ENCODE measurements at regions not wholly inside any gene's neighbourhood (a gene's known extent, or its start where the extent isn't known, plus 50 kb on each side); places are given as distances from the start of the nearest gene placed in this dataset.

DNA sequence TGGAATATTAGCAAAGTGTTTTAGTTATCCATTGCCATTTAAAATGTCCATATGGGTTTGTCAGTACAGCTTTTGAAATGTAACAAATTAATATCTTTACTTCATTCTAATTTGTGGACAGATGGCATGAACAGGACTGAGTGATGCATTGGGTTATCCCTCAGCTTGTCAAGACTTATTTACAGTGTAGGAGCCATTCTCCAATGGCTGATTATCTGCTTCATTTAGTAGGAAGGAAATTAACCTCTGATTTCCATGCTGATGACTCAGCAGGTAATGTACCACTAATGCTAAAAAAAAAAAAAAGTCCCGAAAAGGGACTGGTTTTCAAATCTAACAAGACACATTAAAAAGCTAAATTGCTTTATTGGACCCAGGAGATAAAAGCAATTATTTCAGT lies 1149.0 kb upstream of the USP15 start:
- in situ Hi-C loops (cut with MboI; ENCODE audit: low pct_unique_long_range_greater_than_20kb, low sequenced_read_pairs, unreplicated experiment): no loop called here
- no peak for DNase-seq (ENCODE audit: low spot score)
- TF ChIP-seq, protein P1, sequence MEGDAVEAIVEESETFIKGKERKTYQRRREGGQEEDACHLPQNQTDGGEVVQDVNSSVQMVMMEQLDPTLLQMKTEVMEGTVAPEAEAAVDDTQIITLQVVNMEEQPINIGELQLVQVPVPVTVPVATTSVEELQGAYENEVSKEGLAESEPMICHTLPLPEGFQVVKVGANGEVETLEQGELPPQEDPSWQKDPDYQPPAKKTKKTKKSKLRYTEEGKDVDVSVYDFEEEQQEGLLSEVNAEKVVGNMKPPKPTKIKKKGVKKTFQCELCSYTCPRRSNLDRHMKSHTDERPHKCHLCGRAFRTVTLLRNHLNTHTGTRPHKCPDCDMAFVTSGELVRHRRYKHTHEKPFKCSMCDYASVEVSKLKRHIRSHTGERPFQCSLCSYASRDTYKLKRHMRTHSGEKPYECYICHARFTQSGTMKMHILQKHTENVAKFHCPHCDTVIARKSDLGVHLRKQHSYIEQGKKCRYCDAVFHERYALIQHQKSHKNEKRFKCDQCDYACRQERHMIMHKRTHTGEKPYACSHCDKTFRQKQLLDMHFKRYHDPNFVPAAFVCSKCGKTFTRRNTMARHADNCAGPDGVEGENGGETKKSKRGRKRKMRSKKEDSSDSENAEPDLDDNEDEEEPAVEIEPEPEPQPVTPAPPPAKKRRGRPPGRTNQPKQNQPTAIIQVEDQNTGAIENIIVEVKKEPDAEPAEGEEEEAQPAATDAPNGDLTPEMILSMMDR (IDR thresholded peaks at IDR 0.05; ENCODE audit: extremely low read depth, insufficient read depth, missing control alignments): no peak

DNA sequence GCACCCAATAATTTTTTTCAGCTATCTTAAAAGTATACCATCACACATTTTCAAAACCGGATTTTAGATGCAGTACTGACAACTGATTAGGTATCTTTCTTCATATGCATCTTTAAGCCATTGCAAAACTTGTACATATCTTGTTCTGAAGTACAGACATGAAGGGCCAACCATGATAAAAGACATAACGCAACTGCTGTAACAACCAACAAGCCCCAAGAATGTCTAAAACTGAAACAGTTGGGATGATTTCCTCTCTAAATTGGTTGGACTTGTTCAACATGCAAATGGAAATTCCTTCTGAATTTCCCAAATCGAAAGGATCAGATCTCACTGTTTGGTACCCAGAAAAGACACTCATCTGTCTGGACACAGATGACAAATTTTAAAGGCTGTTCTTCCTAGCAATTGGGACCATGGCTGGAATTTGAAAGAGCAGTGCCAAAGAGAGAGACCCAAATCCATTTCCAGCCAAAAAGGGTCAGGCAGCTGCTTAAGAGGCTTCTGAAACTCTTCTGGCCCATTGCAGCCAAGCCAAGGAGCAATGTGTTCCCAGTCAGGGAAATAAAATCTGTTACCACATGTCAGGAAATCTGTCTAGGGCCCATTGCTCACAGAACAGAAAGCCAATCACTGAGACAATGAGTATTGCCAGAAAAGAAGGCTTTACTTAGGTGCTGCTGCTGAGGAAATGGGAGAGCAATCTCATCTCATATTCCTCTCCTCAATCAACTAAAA lies 1122.4 kb upstream of the USP15 start:
- DNase-seq (ENCODE audit: low spot score): no peak
- in situ Hi-C loops (cut with MboI; ENCODE audit: low pct_unique_long_range_greater_than_20kb, low sequenced_read_pairs, unreplicated experiment): no loop called here
- TF ChIP-seq, protein P1 (IDR thresholded peaks at IDR 0.05; ENCODE audit: extremely low read depth, insufficient read depth, missing control alignments): no peak

DNA sequence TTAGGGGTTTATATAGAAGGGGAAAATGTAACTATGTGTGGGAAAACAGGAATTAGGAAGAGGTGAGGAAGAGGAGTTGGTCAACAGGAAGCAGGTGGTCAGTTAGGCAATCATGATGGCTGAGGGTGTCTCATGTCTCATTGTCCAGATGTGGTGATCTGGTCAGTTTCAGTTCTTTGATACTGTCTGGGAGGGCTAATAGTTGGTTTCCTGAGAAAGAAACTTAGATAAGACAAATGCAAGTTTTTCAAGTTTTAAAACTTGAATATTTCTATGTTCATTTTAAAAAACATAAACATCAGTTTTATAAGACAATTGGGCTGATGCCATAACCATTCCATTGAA lies 1121.8 kb upstream of the USP15 start:
- in situ Hi-C loops (cut with MboI; ENCODE audit: low pct_unique_long_range_greater_than_20kb, low sequenced_read_pairs, unreplicated experiment): no loop called here
- DNase-seq (ENCODE audit: low spot score): no peak
- TF ChIP-seq, protein P1 (IDR thresholded peaks at IDR 0.05; ENCODE audit: extremely low read depth, insufficient read depth, missing control alignments): no peak

DNA sequence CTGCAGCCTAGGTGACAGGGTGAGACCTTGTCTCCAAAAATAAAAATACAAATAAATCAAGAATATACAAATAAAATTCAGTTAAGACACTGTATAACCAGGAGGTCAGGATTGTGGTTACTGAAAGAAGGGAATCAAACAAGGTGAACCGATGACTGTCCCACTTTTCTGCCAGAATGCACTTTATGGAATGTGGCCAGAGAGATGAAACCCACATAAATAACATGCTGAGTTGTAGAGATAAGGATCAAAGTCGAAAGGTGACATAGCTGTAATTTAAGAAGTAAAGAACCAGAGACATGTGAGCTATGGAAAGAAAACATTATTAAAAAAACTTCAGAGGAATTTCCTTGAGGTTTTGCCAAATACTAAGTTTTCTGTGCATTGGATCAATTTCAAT lies 1098.2 kb upstream of the USP15 start:
- DNase-seq (ENCODE audit: low spot score): no peak
- in situ Hi-C loops (cut with MboI; ENCODE audit: low pct_unique_long_range_greater_than_20kb, low sequenced_read_pairs, unreplicated experiment): no loop called here
- TF ChIP-seq, protein P1 (IDR thresholded peaks at IDR 0.05; ENCODE audit: extremely low read depth, insufficient read depth, missing control alignments): no peak

DNA sequence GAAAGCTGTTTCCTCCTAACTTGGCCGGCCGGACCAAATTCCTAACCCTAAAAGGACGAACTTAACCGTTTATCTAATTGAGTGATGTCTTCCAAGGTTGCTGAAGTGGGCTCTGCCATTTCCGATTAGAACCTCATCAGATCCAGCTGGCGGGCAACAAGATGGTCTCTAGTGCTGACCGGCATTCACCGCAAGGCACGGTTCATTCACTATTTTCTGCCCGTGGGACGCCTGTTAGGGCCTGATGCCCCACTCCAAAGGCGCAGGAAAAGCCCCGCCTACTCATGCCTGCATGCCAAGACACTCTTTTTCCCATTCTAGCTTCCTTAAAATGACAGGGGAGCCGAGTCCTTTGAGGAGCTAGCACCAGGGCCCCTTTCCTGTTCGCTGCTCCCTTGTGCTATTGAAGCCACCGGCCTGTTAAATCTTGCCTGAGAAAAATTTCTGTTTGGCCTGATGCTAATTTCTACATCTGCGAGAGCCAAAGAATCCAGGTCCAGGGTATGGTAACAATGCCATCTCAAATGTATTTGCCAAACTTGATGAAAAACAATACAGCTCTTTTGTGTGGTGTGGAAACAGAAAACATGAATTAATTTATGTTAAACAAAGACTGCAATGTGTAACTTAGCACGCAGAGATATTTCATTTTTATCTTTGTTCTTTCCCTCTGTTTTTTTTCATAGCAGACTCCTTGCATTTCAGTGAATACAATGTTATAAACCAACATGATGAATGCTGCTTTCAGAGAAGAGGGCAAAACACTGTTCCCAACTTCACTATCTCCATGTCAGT lies 1071.2 kb upstream of the USP15 start:
- DNase-seq (ENCODE audit: low spot score): no peak
- TF ChIP-seq, protein P1 (IDR thresholded peaks at IDR 0.05; ENCODE audit: extremely low read depth, insufficient read depth, missing control alignments): no peak
- in situ Hi-C loops (cut with MboI; ENCODE audit: low pct_unique_long_range_greater_than_20kb, low sequenced_read_pairs, unreplicated experiment): no loop called here

DNA sequence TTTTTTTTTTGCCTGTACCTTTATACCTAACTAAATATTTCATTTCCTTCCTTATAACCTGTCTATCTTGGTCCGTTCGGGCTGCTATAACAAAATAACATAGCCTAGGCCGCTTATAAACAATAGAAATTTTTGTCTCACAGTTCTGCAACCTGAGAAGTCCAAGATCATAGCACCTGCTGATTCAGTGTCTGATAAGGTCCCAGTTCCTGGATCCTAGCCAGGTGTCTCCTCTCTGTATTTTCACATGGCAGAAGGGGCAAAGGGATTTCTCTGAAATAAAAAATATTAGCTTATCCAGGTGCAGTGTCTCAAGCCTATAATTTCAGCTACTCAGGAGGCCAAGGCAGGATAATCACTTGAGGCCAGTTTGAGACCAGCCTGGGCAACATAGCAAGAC lies 1046.6 kb upstream of the USP15 start:
- no peak for DNase-seq (ENCODE audit: low spot score)
- TF ChIP-seq, protein P1 (IDR thresholded peaks at IDR 0.05; ENCODE audit: extremely low read depth, insufficient read depth, missing control alignments): no peak
- in situ Hi-C loops (cut with MboI; ENCODE audit: low pct_unique_long_range_greater_than_20kb, low sequenced_read_pairs, unreplicated experiment): no loop called here
